H1 (cell line): ENCODE measurements at regions not wholly inside any gene's neighbourhood (a gene's known extent, or its start where the extent isn't known, plus 50 kb on each side); places are given as distances from the start of the nearest gene placed in this dataset.

ENCODE experiments used
- CTCF ChIA-PET: fragments of 300-600 bp; sonication (Branson Sonifier 250); formaldehyde crosslinking; loops from one replicate; lab custom pipeline; 2021; ENCODE audit not compliant: partially characterized antibody; lab: Charles Lee
- POLR2A ChIA-PET: fragments of 300-600 bp; sonication (Branson Sonifier 250); formaldehyde crosslinking; loops from one replicate; lab custom pipeline; 2021; ENCODE audit warnings: inconsistent platforms; ENCODE audit not compliant: partially characterized antibody; lab: Charles Lee
- DNase-seq, 2 experiments: peaks; one replicate each; pipeline versions ENCODE4 v3.0.0 to v3.0.0-alpha.2; 2010 to 2022; ENCODE audit warnings: low spot score in 2 of 2, low read depth in 1 of 2, mixed read lengths in 1 of 2
- FAIRE-seq: peaks from 2 replicates; lab custom pipeline; 2011; peaks lifted over from hg19 to GRCh38; lab: Jason Lieb, UNC
- H2AFZ ChIP-seq: 2 replicates; pipeline ENCODE4 v1.8.1; 2012; ENCODE audit warnings: low read length, inconsistent platforms
- H2AK5ac ChIP-seq: 2 replicates; pipeline ENCODE4 v1.6.1; 2013; ENCODE audit warnings: low read depth, low read length
- H2BK120ac ChIP-seq: replicated peaks from 2 replicates; pipeline ENCODE3; 2013; ENCODE audit warnings: low read depth, low read length, inconsistent platforms
- H2BK12ac ChIP-seq: 2 replicates; pipeline ENCODE4 v1.6.1; 2013; ENCODE audit warnings: low read depth, low read length
- H2BK15ac ChIP-seq: 2 replicates; pipeline ENCODE4 v1.6.1; 2013; ENCODE audit warnings: low read length
- H2BK20ac ChIP-seq: 2 replicates; pipeline ENCODE4 v1.6.1; 2013; ENCODE audit warnings: low read length
- H2BK5ac ChIP-seq: 2 replicates; pipeline ENCODE4 v1.6.1; 2013; ENCODE audit warnings: low read depth, low read length
- H3K14ac ChIP-seq: 2 replicates; pipeline ENCODE4 v1.6.1; 2013; ENCODE audit warnings: inconsistent platforms; ENCODE audit not compliant: insufficient read length
- H3K18ac ChIP-seq: 2 replicates; pipeline ENCODE4 v1.6.1; 2013; ENCODE audit warnings: low read length; ENCODE audit errors: extremely low read depth
- H3K23ac ChIP-seq: 2 replicates; pipeline ENCODE4 v1.6.1; 2013; ENCODE audit warnings: inconsistent platforms; ENCODE audit not compliant: insufficient read length
- H3K23me2 ChIP-seq: 2 replicates; pipeline ENCODE4 v1.6.1; 2013; ENCODE audit warnings: low read depth, low read length
- H3K27ac ChIP-seq: 2 replicates; pipeline ENCODE4 v1.6.1; 2011; ENCODE audit warnings: low read depth, low read length, inconsistent platforms
- H3K27me3 ChIP-seq, 4 experiments: replicated peaks in 1 of 4; 1 replicate in 1 of 4; 2 replicates in 3 of 4; pipeline versions ENCODE4 v1.6.1 to v1.8.1; 2011 to 2013; ENCODE audit warnings: low read length in 3 of 4, mild to moderate bottlenecking in 3 of 4, inconsistent platforms in 2 of 4, mixed read lengths in 2 of 4, moderate library complexity in 1 of 4; ENCODE audit not compliant: control insufficient read depth in 3 of 4, insufficient read depth in 3 of 4; ENCODE audit errors: extremely low read depth in 1 of 4
- H3K36me3 ChIP-seq, 4 experiments: 2 replicates each; pipeline versions ENCODE4 v1.6.1 to v1.8.1; 2011 to 2013; ENCODE audit warnings: mild to moderate bottlenecking in 4 of 4, low read length in 3 of 4, moderate library complexity in 2 of 4, control low read depth in 1 of 4, inconsistent platforms in 1 of 4; ENCODE audit not compliant: insufficient read depth in 4 of 4, control insufficient read depth in 2 of 4
- H3K4ac ChIP-seq: replicated peaks from 2 replicates; pipeline ENCODE3; 2013; ENCODE audit warnings: low read length, low read depth, mixed read lengths, inconsistent platforms; ENCODE audit not compliant: insufficient read length
- H3K4me1 ChIP-seq, 4 experiments: replicated peaks in 1 of 4; 1 replicate in 1 of 4; 2 replicates in 3 of 4; pipeline versions ENCODE4 v1.6.1 to v1.8.1; 2011 to 2013; ENCODE audit warnings: low read length in 3 of 4, inconsistent platforms in 2 of 4, mixed read lengths in 1 of 4; ENCODE audit not compliant: insufficient read depth in 4 of 4, control insufficient read depth in 3 of 4
- H3K4me2 ChIP-seq, 2 experiments: 2 replicates each; pipeline versions ENCODE4 v1.6.1 to v1.8.1; 2011 to 2013; ENCODE audit warnings: low read depth in 2 of 2, low read length in 2 of 2, control low read depth in 1 of 2, inconsistent platforms in 1 of 2, mild to moderate bottlenecking in 1 of 2; ENCODE audit not compliant: insufficient read depth in 1 of 2
- H3K4me3 ChIP-seq, 4 experiments: fragments of 200-600, 300-600 bp in 1 of 4; sonication (generic), shearing (Covaris generic), sonication (Bioruptor Twin) in 1 of 4; 2 replicates each; pipeline versions ENCODE4 v1.5.1 to v1.8.1; 2011 to 2016; ENCODE audit warnings: low read length in 4 of 4, low read depth in 3 of 4, control low read depth in 2 of 4, inconsistent platforms in 2 of 4, mild to moderate bottlenecking in 2 of 4, mixed read lengths in 1 of 4, moderate library complexity in 1 of 4; ENCODE audit not compliant: insufficient read depth in 2 of 4; ENCODE audit errors: extremely low read depth in 1 of 4
- H3K56ac ChIP-seq: replicated peaks from 2 replicates; pipeline ENCODE3; 2013; ENCODE audit warnings: low read depth, mild to moderate bottlenecking, mixed read lengths, low read length, inconsistent platforms; ENCODE audit not compliant: insufficient read length
- H3K79me1 ChIP-seq: 2 replicates; pipeline ENCODE4 v1.6.1; 2013; ENCODE audit warnings: low read depth, low read length, control low read depth
- H3K79me2 ChIP-seq, 2 experiments: 2 replicates each; pipeline versions ENCODE4 v1.6.1 to v1.8.1; 2012 to 2013; ENCODE audit warnings: low read length in 2 of 2, mild to moderate bottlenecking in 2 of 2, inconsistent platforms in 1 of 2; ENCODE audit not compliant: insufficient read depth in 2 of 2, control insufficient read depth in 1 of 2
- H3K9ac ChIP-seq, 4 experiments: replicated peaks in 1 of 4; 1 replicate in 1 of 4; 2 replicates in 3 of 4; pipeline versions ENCODE4 v1.6.1 to v1.8.1; 2011 to 2013; ENCODE audit warnings: low read depth in 3 of 4, low read length in 3 of 4, control low read depth in 2 of 4, mild to moderate bottlenecking in 2 of 4, moderate library complexity in 2 of 4, inconsistent platforms in 1 of 4; ENCODE audit errors: extremely low read depth in 1 of 4
- H3K9me3 ChIP-seq, 2 experiments: 2 replicates each; pipeline versions ENCODE4 v1.6.1 to v1.8.1; 2012 to 2013; ENCODE audit warnings: mild to moderate bottlenecking in 2 of 2, moderate library complexity in 2 of 2, control low read depth in 1 of 2, inconsistent platforms in 1 of 2, low read depth in 1 of 2, low read length in 1 of 2, mixed read lengths in 1 of 2; ENCODE audit not compliant: insufficient read depth in 2 of 2
- H4K20me1 ChIP-seq, 2 experiments: replicated peaks in 1 of 2; 2 replicates each; pipeline versions ENCODE3 to v1.8.1; 2011 to 2013; ENCODE audit warnings: inconsistent platforms in 2 of 2, low read length in 2 of 2, mild to moderate bottlenecking in 1 of 2; ENCODE audit not compliant: insufficient read depth in 2 of 2, control insufficient read depth in 1 of 2
- H4K5ac ChIP-seq: 2 replicates; pipeline ENCODE4 v1.6.1; 2013; ENCODE audit warnings: low read length, low read depth, mixed read lengths, inconsistent platforms; ENCODE audit not compliant: insufficient read length
- H4K8ac ChIP-seq: 2 replicates; pipeline ENCODE4 v1.8.0; 2013; ENCODE audit warnings: mild to moderate bottlenecking, moderate library complexity, low read length, inconsistent platforms; ENCODE audit not compliant: insufficient read depth; ENCODE audit errors: extremely low read depth
- H4K91ac ChIP-seq: replicated peaks from 2 replicates; pipeline ENCODE3; 2013; ENCODE audit warnings: low read length, mixed read lengths, inconsistent platforms; ENCODE audit not compliant: insufficient read length
- SIX5 ChIP-seq: IDR thresholded peaks from 2 replicates; pipeline ENCODE4 v1.6.1; 2011; ENCODE audit warnings: mild to moderate bottlenecking, low read depth, low read length
- WGBS, 2 experiments: shearing (Covaris generic) in 1 of 2; methylation state at CpG; one replicate each; pipeline versions ENCODE4 v1.1.6 to v1.1.7; 2013 to 2015; ENCODE audit warnings: low lambda C conversion rate in 2 of 2, mixed read lengths in 2 of 2, inconsistent platforms in 1 of 2, low coverage in 1 of 2, missing lambda C conversion rate in 1 of 2; ENCODE audit not compliant: insufficient replicate concordance in 2 of 2, insufficient coverage in 1 of 2, insufficient read length in 1 of 2; ENCODE audit errors: extremely low coverage in 1 of 2, missing lambda C conversion rate in 1 of 2; 5-methylcytosine and 5-hydroxymethylcytosine counted together

DNA sequence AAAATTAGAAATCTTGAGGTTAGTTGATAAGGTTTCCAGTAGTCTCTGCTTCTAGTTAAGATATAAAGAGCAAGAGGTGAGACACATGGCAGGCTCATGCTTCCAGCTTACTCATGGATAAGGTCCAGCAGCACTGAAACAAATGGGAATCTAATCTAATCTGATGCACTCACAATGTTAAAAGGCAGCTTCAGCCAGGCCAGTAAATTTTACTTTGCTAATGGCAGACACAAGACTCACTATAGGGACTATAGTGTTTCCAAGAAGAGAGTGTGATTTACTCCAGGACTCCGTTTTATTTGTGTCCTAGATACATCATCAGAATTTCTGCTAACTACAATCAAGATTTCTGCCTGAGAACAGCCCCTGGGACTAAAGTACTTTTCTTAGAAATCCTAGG, 324.8 kb downstream of the SMOC2 start:
- ChIA-PET CTCF (interaction anchor here (1.0 kb wide), 1 partner anchor 29 kb away, joined by 3 read pairs; no protein-coding TSS in a partner anchor), POLR2A (no interaction called here)
- Histone ChIP-seq H3K18ac (no peak overlapping the region), H3K23ac (no peak overlapping the region), H3K9ac (no peak overlapping the region), H2BK15ac (no peak overlapping the region), H3K4me1 (no peaks in the 10 kb centered on the region), H4K91ac (no peak overlapping the region), H2BK5ac (no peak overlapping the region), H3K56ac (no peak overlapping the region), H3K27me3 (no peaks in the 10 kb centered on the region), H3K4me2 (no peak overlapping the region), H2BK20ac (no peak overlapping the region), H4K5ac (no peak overlapping the region), H3K27ac (no peak overlapping the region), H4K8ac (no peak overlapping the region), H3K14ac (no peak overlapping the region), H3K23me2 (no peaks in the 10 kb centered on the region), H3K4ac (no peak overlapping the region), H3K9me3 (peaks cover 0 to 17% of the 10 kb centered on the region in 2 experiments; a peak in 2 of 4 replicates), H2AFZ (no peak overlapping the region), H2AK5ac (no peak overlapping the region), H3K79me2 (no peaks in the 10 kb centered on the region), H3K79me1 (no peaks in the 10 kb centered on the region), H4K20me1 (no peaks in the 10 kb centered on the region), H3K36me3 (no peaks in the 10 kb centered on the region), H2BK120ac (no peak overlapping the region), H2BK12ac (no peak overlapping the region), H3K4me3 (no peak overlapping the region)
- WGBS, 2 experiments, result 100% methylated on average over 1 of the region's 1 CpG; no CpG with 5 or more reads in 1 of the 2 experiments
- FAIRE-seq (no peak), DNase-seq (no peak)
- TF ChIP-seq SIX5, result no peak
